Trophoblast cell (in vitro differentiated cells and primary cell): ENCODE measurements at regions not wholly inside any gene's neighbourhood (a gene's known extent, or its start where the extent isn't known, plus 50 kb on each side); places are given as distances from the start of the nearest gene placed in this dataset.

Experiments used
- DNase-seq, 2 donors: peaks; one replicate each; pipeline ENCODE4 v3.0.0-alpha.2; 2016
- H2AFZ ChIP-seq: 2 replicates; pipeline ENCODE4 v1.6.1; 2013; ENCODE audit warnings: low read length, moderate library complexity, mild to moderate bottlenecking; ENCODE audit not compliant: insufficient read depth, poor library complexity
- H2AK5ac ChIP-seq: 2 replicates; pipeline ENCODE4 v1.6.1; 2013; ENCODE audit warnings: mild to moderate bottlenecking, low read length
- H2BK120ac ChIP-seq: 2 replicates; pipeline ENCODE4 v1.6.1; 2013; ENCODE audit warnings: low read length, mild to moderate bottlenecking, moderate library complexity; ENCODE audit not compliant: insufficient read depth, poor library complexity
- H2BK12ac ChIP-seq: 2 replicates; pipeline ENCODE4 v1.6.1; 2013; ENCODE audit warnings: mild to moderate bottlenecking, low read length, moderate library complexity
- H2BK5ac ChIP-seq: 2 replicates; pipeline ENCODE4 v1.6.1; 2013; ENCODE audit warnings: low read length, low read depth, moderate library complexity, mild to moderate bottlenecking; ENCODE audit not compliant: poor library complexity
- H3K14ac ChIP-seq: 2 replicates; pipeline ENCODE4 v1.6.1; 2013; ENCODE audit warnings: mild to moderate bottlenecking, low read length
- H3K18ac ChIP-seq: 2 replicates; pipeline ENCODE4 v1.6.1; 2013; ENCODE audit warnings: mild to moderate bottlenecking, low read length
- H3K23ac ChIP-seq: 2 replicates; pipeline ENCODE4 v1.6.1; 2013; ENCODE audit warnings: low read length
- H3K27ac ChIP-seq: 2 replicates; pipeline ENCODE4 v1.5.1; 2013; ENCODE audit warnings: low read depth, mild to moderate bottlenecking, inconsistent platforms, low read length, moderate library complexity
- H3K27me3 ChIP-seq: 2 replicates; pipeline ENCODE4 v1.6.1; 2013; ENCODE audit warnings: inconsistent platforms, mild to moderate bottlenecking, low read length, moderate library complexity; ENCODE audit not compliant: insufficient read depth
- H3K36me3 ChIP-seq, 2 experiments: 1 replicate in 1 of 2; 2 replicates in 1 of 2; pipeline ENCODE4 v1.6.1; 2013; ENCODE audit warnings: low read length in 2 of 2, mild to moderate bottlenecking in 2 of 2, moderate library complexity in 1 of 2; ENCODE audit not compliant: insufficient read depth in 2 of 2, control insufficient read depth in 1 of 2
- H3K4ac ChIP-seq: 2 replicates; pipeline ENCODE4 v1.6.1; 2013; ENCODE audit warnings: low read depth, mild to moderate bottlenecking, low read length, moderate library complexity
- H3K4me1 ChIP-seq, 2 experiments: 1 replicate in 1 of 2; 2 replicates in 1 of 2; pipeline ENCODE4 v1.6.1; 2013; ENCODE audit warnings: low read length in 2 of 2, mild to moderate bottlenecking in 2 of 2, moderate library complexity in 1 of 2; ENCODE audit not compliant: insufficient read depth in 2 of 2, control insufficient read depth in 1 of 2
- H3K4me2 ChIP-seq: 2 replicates; pipeline ENCODE4 v1.6.1; 2013; ENCODE audit warnings: inconsistent platforms, mild to moderate bottlenecking, low read length, moderate library complexity
- H3K4me3 ChIP-seq: 2 replicates; pipeline ENCODE4 v1.5.1; 2013; ENCODE audit warnings: mild to moderate bottlenecking, low read depth, low read length, inconsistent platforms
- H3K79me1 ChIP-seq: one replicate; pipeline ENCODE4 v1.6.1; 2013; ENCODE audit warnings: low read length
- H3K79me2 ChIP-seq: 2 replicates; pipeline ENCODE4 v1.6.1; 2013; ENCODE audit warnings: low read length, mild to moderate bottlenecking; ENCODE audit not compliant: control insufficient read depth, insufficient read depth, poor library complexity
- H3K9ac ChIP-seq: 2 replicates; pipeline ENCODE4 v1.6.1; 2013; ENCODE audit warnings: mild to moderate bottlenecking, low read length
- H3K9me3 ChIP-seq: 2 replicates; pipeline ENCODE4 v1.6.1; 2013; ENCODE audit warnings: low read depth, mild to moderate bottlenecking, control low read depth, inconsistent platforms, low read length; ENCODE audit not compliant: insufficient read depth
- H4K12ac ChIP-seq: 2 replicates; pipeline ENCODE4 v1.6.1; 2013; ENCODE audit warnings: low read depth, mild to moderate bottlenecking, low read length, moderate library complexity
- H4K8ac ChIP-seq: 2 replicates; pipeline ENCODE4 v1.6.1; 2013; ENCODE audit warnings: low read depth, mild to moderate bottlenecking, low read length, moderate library complexity
- H4K91ac ChIP-seq: one replicate; pipeline ENCODE4 v1.6.1; 2013; ENCODE audit warnings: low read depth, mild to moderate bottlenecking, low read length, moderate library complexity
- WGBS: extraction: QIAGEN DNeasy Blood & Tissue Kit; methylation state at CpG from one replicate; pipeline ENCODE4 v1.1.7; 2013; ENCODE audit warnings: missing lambda C conversion rate; ENCODE audit not compliant: insufficient read length, insufficient coverage; ENCODE audit errors: extremely low coverage; 5-methylcytosine and 5-hydroxymethylcytosine counted together

- no CpG with 5 or more reads among the region's 3 CpGs for WGBS
- no peaks in the 10 kb centered on the region for H3K27me3 ChIP-seq
- no peak overlapping the region for H3K4ac ChIP-seq
- H3K23ac ChIP-seq = no peak overlapping the region
- H3K27ac ChIP-seq = no peak overlapping the region
- H3K4me3 ChIP-seq = no peak overlapping the region
- H3K36me3 ChIP-seq = no peaks in the 10 kb centered on the region
- H2BK120ac ChIP-seq = no peak overlapping the region
- H3K18ac ChIP-seq = no peak overlapping the region
- no peak overlapping the region for H4K12ac ChIP-seq
- no peaks in the 10 kb centered on the region for H3K79me2 ChIP-seq
- no peak overlapping the region for H3K9ac ChIP-seq
- H3K79me1 ChIP-seq = no peaks in the 10 kb centered on the region
- no peaks in the 10 kb centered on the region for H3K9me3 ChIP-seq
- H2AK5ac ChIP-seq = no peak overlapping the region
- DNase-seq = no peak
- H4K91ac ChIP-seq = no peak overlapping the region
- H2BK12ac ChIP-seq = no peak overlapping the region
- H3K14ac ChIP-seq = no peak overlapping the region
- no peak overlapping the region for H2AFZ ChIP-seq
- no peak overlapping the region for H3K4me2 ChIP-seq
- H3K4me1 ChIP-seq = no peaks in the 10 kb centered on the region
- no peak overlapping the region for H4K8ac ChIP-seq
- no peak overlapping the region for H2BK5ac ChIP-seq
Observed at GRCh38 chr2:21406911-21407310, 283.1 kb downstream of the TDRD15 start.

- H3K79me1 ChIP-seq = no peaks in the 10 kb centered on the region
Observed at GRCh38 chr2:21407851-21408250, 284.1 kb downstream of the TDRD15 start.

GRCh38 chr2:21411741-21412140 lies 288.0 kb downstream of the TDRD15 start:
- no peak overlapping the region for H2BK5ac ChIP-seq
- no peak overlapping the region for H2BK120ac ChIP-seq
- no peak overlapping the region for H2AK5ac ChIP-seq
- no peaks in the 10 kb centered on the region for H3K36me3 ChIP-seq
- H4K8ac ChIP-seq = no peak overlapping the region
- no peaks in the 10 kb centered on the region for H3K79me1 ChIP-seq
- no peaks in the 10 kb centered on the region for H3K79me2 ChIP-seq
- no peak overlapping the region for H3K9ac ChIP-seq
- no peak overlapping the region for H2AFZ ChIP-seq
- no peaks in the 10 kb centered on the region for H3K9me3 ChIP-seq
- H3K4ac ChIP-seq = no peak overlapping the region
- no peak overlapping the region for H3K27ac ChIP-seq
- no peak overlapping the region for H3K23ac ChIP-seq
- no CpG with 5 or more reads among the region's 5 CpGs for WGBS
- H3K4me1 ChIP-seq = no peaks in the 10 kb centered on the region
- no peak overlapping the region for H3K14ac ChIP-seq
- H3K4me2 ChIP-seq = no peak overlapping the region
- H4K91ac ChIP-seq = no peak overlapping the region
- H3K4me3 ChIP-seq = no peak overlapping the region
- no peaks in the 10 kb centered on the region for H3K27me3 ChIP-seq
- no peak overlapping the region for H2BK12ac ChIP-seq
- DNase-seq = no peak
- no peak overlapping the region for H3K18ac ChIP-seq
- H4K12ac ChIP-seq = no peak overlapping the region

More at GRCh38 chr2:21407851-21408250, 284.1 kb downstream of the TDRD15 start:
- Histone ChIP-seq H3K9ac (no peak overlapping the region), H3K18ac (no peak overlapping the region), H2AFZ (no peak overlapping the region), H3K79me2 (no peaks in the 10 kb centered on the region), H2BK120ac (no peak overlapping the region), H3K27me3 (no peaks in the 10 kb centered on the region), H3K4me2 (no peak overlapping the region), H3K4me3 (no peak overlapping the region), H3K36me3 (no peaks in the 10 kb centered on the region), H3K9me3 (no peaks in the 10 kb centered on the region), H3K4me1 (no peaks in the 10 kb centered on the region), H2BK12ac (no peak overlapping the region), H4K91ac (no peak overlapping the region), H3K4ac (no peak overlapping the region), H4K12ac (no peak overlapping the region), H3K14ac (no peak overlapping the region), H2BK5ac (no peak overlapping the region), H3K23ac (no peak overlapping the region), H4K8ac (no peak overlapping the region), H2AK5ac (no peak overlapping the region), H3K27ac (no peak overlapping the region)
- WGBS = no CpG with 5 or more reads among the region's 1 CpG
- DNase-seq = no peak

- H3K4me1 ChIP-seq = no peaks in the 10 kb centered on the region
- no peak overlapping the region for H2BK5ac ChIP-seq
- WGBS = no CpG with 5 or more reads among the region's 4 CpGs
- no peaks in the 10 kb centered on the region for H3K36me3 ChIP-seq
- DNase-seq = no peak
- no peak overlapping the region for H3K4me3 ChIP-seq
- no peak overlapping the region for H2AFZ ChIP-seq
- no peak overlapping the region for H2AK5ac ChIP-seq
- no peak overlapping the region for H4K12ac ChIP-seq
- H3K4me2 ChIP-seq = no peak overlapping the region
- H3K79me1 ChIP-seq = no peaks in the 10 kb centered on the region
- H2BK12ac ChIP-seq = no peak overlapping the region
- no peak overlapping the region for H3K14ac ChIP-seq
- H3K9ac ChIP-seq = no peak overlapping the region
- H2BK120ac ChIP-seq = no peak overlapping the region
- no peak overlapping the region for H4K91ac ChIP-seq
- no peak overlapping the region for H3K4ac ChIP-seq
- no peaks in the 10 kb centered on the region for H3K79me2 ChIP-seq
- H3K27me3 ChIP-seq = no peaks in the 10 kb centered on the region
- no peak overlapping the region for H3K27ac ChIP-seq
- H3K23ac ChIP-seq = no peak overlapping the region
- H4K8ac ChIP-seq = no peak overlapping the region
- H3K18ac ChIP-seq = no peak overlapping the region
- H3K9me3 ChIP-seq = no peaks in the 10 kb centered on the region
Observed at GRCh38 chr2:21412944-21413443, 289.2 kb downstream of the TDRD15 start.
